HepG2 (cell line): ENCODE measurements at regions not wholly inside any gene's neighbourhood (a gene's known extent, or its start where the extent isn't known, plus 50 kb on each side); places are given as distances from the start of the nearest gene placed in this dataset.

ENCODE experiments used
- ATAC-seq: fragments of 200-7000 bp; cut with Tn5 transposase; 3 replicates; pipeline ENCODE4 v1.9.1; 2020; ENCODE audit warnings: mild to moderate bottlenecking, moderate library complexity
- BruUV-seq: library from RNA; stranded (reverse); fragments of 400-500 nt; replicated peaks from 2 replicates; lab custom pipeline; 2021; lab: Mats Ljungman, UMichigan
- CTCF ChIA-PET: fragments of 300-600 bp; formaldehyde crosslinking; extraction: SDS; loops from one replicate; lab custom pipeline; 2021; ENCODE audit warnings: low total read pairs, inconsistent platforms, low intra/inter-chr PET ratio; lab: Yijun Ruan, JAX
- POLR2A ChIA-PET: fragments of 350-600 bp; sonication (Branson Sonifier 250); formaldehyde crosslinking; loops from one replicate; lab custom pipeline; 2020; ENCODE audit warnings: antibody characterized with exemption, inconsistent platforms; lab: Yijun Ruan, JAX
- DNase-seq: peaks from one replicate; pipeline ENCODE4 v3.0.0-alpha.2; 2015; ENCODE audit warnings: low spot score
- FAIRE-seq: peaks from 3 replicates; lab custom pipeline; 2011; peaks lifted over from hg19 to GRCh38; lab: Jason Lieb, UNC
- H2AFZ ChIP-seq: one replicate; pipeline ENCODE4 v1.6.1; 2011; ENCODE audit warnings: low read length, inconsistent platforms
- H3K27ac ChIP-seq: fragments of 300-600 bp; 3 replicates; pipeline ENCODE4 v1.8.0; 2011; ENCODE audit warnings: mixed run types, mild to moderate bottlenecking, mixed read lengths, low read length, inconsistent platforms; ENCODE audit not compliant: insufficient read depth; ENCODE audit errors: extremely low read length
- H3K27me3 ChIP-seq, 2 experiments: fragments of 200-600 bp in 1 of 2; 2 replicates in 1 of 2; 3 replicates in 1 of 2; pipeline versions ENCODE4 v1.6.0 to v1.8.0; 2011; ENCODE audit warnings: low read length in 2 of 2, mild to moderate bottlenecking in 2 of 2, moderate library complexity in 2 of 2, inconsistent platforms in 1 of 2; ENCODE audit not compliant: insufficient read depth in 2 of 2, control insufficient read depth in 1 of 2
- H3K36me3 ChIP-seq, 2 experiments: fragments of 200-600 bp in 1 of 2; replicated peaks in 1 of 2; 2 replicates in 1 of 2; 3 replicates in 1 of 2; pipeline versions ENCODE4 v1.5.1 to v1.8.0; 2011; ENCODE audit warnings: low read length in 2 of 2, inconsistent platforms in 1 of 2; ENCODE audit not compliant: insufficient read depth in 2 of 2, control insufficient read depth in 1 of 2
- H3K4me1 ChIP-seq: 2 replicates; pipeline ENCODE4 v1.5.1; 2012; ENCODE audit warnings: low read length, inconsistent platforms; ENCODE audit not compliant: insufficient read depth
- H3K4me2 ChIP-seq: 2 replicates; pipeline ENCODE4 v1.6.0; 2011; ENCODE audit warnings: low read depth, low read length, inconsistent platforms
- H3K4me3 ChIP-seq, 3 experiments: fragments of 200-600 bp in 1 of 3; sonication (generic), shearing (Covaris generic) in 1 of 3; replicated peaks in 1 of 3; 2 replicates each; pipeline ENCODE4 v1.5.1; 2011 to 2016; ENCODE audit warnings: low read length in 3 of 3, inconsistent platforms in 2 of 3, low read depth in 2 of 3, mild to moderate bottlenecking in 2 of 3, control low read depth in 1 of 3, mixed read lengths in 1 of 3; ENCODE audit not compliant: insufficient read depth in 1 of 3
- H3K79me2 ChIP-seq: one replicate; pipeline ENCODE4 v1.6.1; 2011; ENCODE audit warnings: low read length, inconsistent platforms; ENCODE audit not compliant: insufficient read depth
- H3K9ac ChIP-seq: 2 replicates; pipeline ENCODE4 v1.6.0; 2011; ENCODE audit warnings: mild to moderate bottlenecking, low read depth, low read length, inconsistent platforms; ENCODE audit not compliant: insufficient read depth
- H3K9me3 ChIP-seq: 2 replicates; pipeline ENCODE4 v1.5.1; 2012; ENCODE audit warnings: mild to moderate bottlenecking, low read length
- H4K20me1 ChIP-seq: 2 replicates; pipeline ENCODE4 v1.6.0; 2011; ENCODE audit warnings: inconsistent platforms, mild to moderate bottlenecking, low read length, moderate library complexity; ENCODE audit not compliant: insufficient read depth
- AGO2 ChIP-seq: fragments of 200-400 bp; formaldehyde crosslinking; optimal IDR thresholded peaks from 2 replicates; pipeline ENCODE3; 2017; ENCODE audit warnings: mild to moderate bottlenecking, low read depth, low read length, moderate library complexity
- HIVEP1 ChIP-seq: sonication (generic); formaldehyde crosslinking; IDR thresholded peaks from 2 replicates; pipeline ENCODE4 v1.4.0; 2020; ENCODE audit warnings: mild to moderate bottlenecking, missing genetic modification reagents
- MAFF ChIP-seq: IDR thresholded peaks from 2 replicates; pipeline ENCODE4 v1.6.1; 2011; ENCODE audit warnings: low read depth, low read length, improper control_type of control experiment
- MAFK ChIP-seq, 2 experiments: IDR thresholded peaks in 1 of 2; conservative IDR thresholded peaks in 1 of 2; 2 replicates each; pipeline ENCODE4 v1.6.1; 2011; ENCODE audit warnings: improper control_type of control experiment in 2 of 2, low read length in 2 of 2
- ZNF121 ChIP-seq: sonication (generic); formaldehyde crosslinking; IDR thresholded peaks from 2 replicates; pipeline ENCODE4 v1.5.0; 2020; ENCODE audit warnings: mild to moderate bottlenecking, missing genetic modification reagents
- ZNF124 ChIP-seq: sonication (generic); formaldehyde crosslinking; IDR thresholded peaks from 2 replicates; pipeline ENCODE4 v1.4.0; 2020; ENCODE audit warnings: missing genetic modification reagents
- ZNF326 ChIP-seq: sonication (generic); formaldehyde crosslinking; IDR thresholded peaks from 2 replicates; pipeline ENCODE4 v1.4.0; 2020; ENCODE audit warnings: missing genetic modification reagents, borderline replicate concordance
- WGBS: methylation state at CpG from one replicate; pipeline ENCODE4 v1.1.6; 2017; ENCODE audit warnings: low lambda C conversion rate; 5-methylcytosine and 5-hydroxymethylcytosine counted together
- in situ Hi-C: cut with HindIII; loops from 2 replicates; pipeline ENCODE4 v1.10.0; 2017; ENCODE audit warnings: low pct_unique_long_range_greater_than_20kb; ENCODE audit not compliant: extremely low pct_ligation_motif_present
- intact Hi-C: fragments of 100-400 bp; cut with micrococcal nuclease; formaldehyde crosslinking; loops from one replicate; pipeline ENCODE4 v1.10.0; 2022; ENCODE audit not compliant: unreplicated experiment
- TF ChIP-seq, protein P1 (sequence below): sonication (generic); formaldehyde crosslinking; IDR thresholded peaks from 2 replicates; pipeline ENCODE4 v1.5.0; 2020; ENCODE audit warnings: mild to moderate bottlenecking, missing genetic modification reagents
- TF ChIP-seq, protein P2 (sequence below): IDR thresholded peaks from 2 replicates; pipeline ENCODE4 v1.6.1; 2016; ENCODE audit warnings: low read depth, missing genetic modification reagents, missing compliant biosample characterization
- TF ChIP-seq, protein P3 (sequence below): sonication (generic); formaldehyde crosslinking; IDR thresholded peaks from 2 replicates; pipeline ENCODE4 v1.5.1; 2020; ENCODE audit warnings: mild to moderate bottlenecking, moderate library complexity, missing genetic modification reagents

DNA sequence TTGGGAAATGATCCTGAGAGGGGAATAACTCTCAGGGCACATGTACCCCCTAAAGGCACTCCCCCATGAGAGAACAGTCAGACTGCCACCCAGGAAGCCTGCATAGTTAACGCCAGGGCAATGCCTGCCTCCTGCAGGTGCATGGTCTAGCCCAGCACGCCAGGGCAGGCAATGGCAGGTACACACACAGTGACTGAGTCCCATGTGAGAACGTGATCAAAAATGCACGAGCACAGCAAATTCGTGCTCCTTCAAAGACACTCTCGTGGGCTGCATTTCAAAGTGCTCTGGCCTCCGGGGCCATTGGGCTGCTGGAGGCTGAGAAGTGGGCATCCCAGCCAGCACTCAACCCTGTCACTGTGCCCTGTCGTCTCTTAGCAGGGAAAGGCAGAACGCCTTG lies 79.7 kb downstream of the SHANK2 start:
- DNase-seq, result no peak
- H3K9me3 ChIP-seq, result peaks cover 8% of the 10 kb centered on the region; the same call in 1 of the 2 replicates
- CTCF ChIA-PET, result no interaction called here
- H3K4me3 ChIP-seq, result no peak overlapping the region
- no peak overlapping the region for H2AFZ ChIP-seq
- no peak for FAIRE-seq
- BruUV-seq, result no TSS peak
- peaks cover 52% of the 10 kb centered on the region for H3K79me2 ChIP-seq
- intact Hi-C loops, result no loop called here
- TF ChIP-seq MAFK (conservative IDR thresholded peaks at IDR 0.05 in 1 of 2, IDR thresholded peaks at IDR 0.05 in 1 of 2; ENCODE audit: low read length in 2 of 2), result peak; percentile 60 to 61; a peak in 3 of 4 replicates
- peak; percentile 20; the same call in 1 of the 2 replicates for TF ChIP-seq MAFF
- TF ChIP-seq, protein P1, sequence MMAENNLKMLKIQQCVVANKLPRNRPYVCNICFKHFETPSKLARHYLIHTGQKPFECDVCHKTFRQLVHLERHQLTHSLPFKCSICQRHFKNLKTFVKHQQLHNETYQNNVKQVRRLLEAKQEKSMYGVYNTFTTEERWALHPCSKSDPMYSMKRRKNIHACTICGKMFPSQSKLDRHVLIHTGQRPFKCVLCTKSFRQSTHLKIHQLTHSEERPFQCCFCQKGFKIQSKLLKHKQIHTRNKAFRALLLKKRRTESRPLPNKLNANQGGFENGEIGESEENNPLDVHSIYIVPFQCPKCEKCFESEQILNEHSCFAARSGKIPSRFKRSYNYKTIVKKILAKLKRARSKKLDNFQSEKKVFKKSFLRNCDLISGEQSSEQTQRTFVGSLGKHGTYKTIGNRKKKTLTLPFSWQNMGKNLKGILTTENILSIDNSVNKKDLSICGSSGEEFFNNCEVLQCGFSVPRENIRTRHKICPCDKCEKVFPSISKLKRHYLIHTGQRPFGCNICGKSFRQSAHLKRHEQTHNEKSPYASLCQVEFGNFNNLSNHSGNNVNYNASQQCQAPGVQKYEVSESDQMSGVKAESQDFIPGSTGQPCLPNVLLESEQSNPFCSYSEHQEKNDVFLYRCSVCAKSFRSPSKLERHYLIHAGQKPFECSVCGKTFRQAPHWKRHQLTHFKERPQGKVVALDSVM, result no peak
- TF ChIP-seq, all 625 proteins: peak for 2
- peaks cover 35% of the 10 kb centered on the region; the same call in 1 of the 2 replicates for H4K20me1 ChIP-seq
- H3K27me3 ChIP-seq, result no peaks in the 10 kb centered on the region
- no peaks in the 10 kb centered on the region for H3K4me1 ChIP-seq
- in situ Hi-C loops, result no loop called here
- peaks cover 16 to 29% of the 10 kb centered on the region in 2 experiments; a peak in 4 of 5 replicates for H3K36me3 ChIP-seq
- WGBS, result 93% methylated on average over 8 of the region's 9 CpGs
- no peak overlapping the region for H3K4me2 ChIP-seq
- no peak overlapping the region for H3K9ac ChIP-seq
- H3K27ac ChIP-seq, result no peak overlapping the region
- POLR2A ChIA-PET, result no interaction called here
- no peak for ATAC-seq

DNA sequence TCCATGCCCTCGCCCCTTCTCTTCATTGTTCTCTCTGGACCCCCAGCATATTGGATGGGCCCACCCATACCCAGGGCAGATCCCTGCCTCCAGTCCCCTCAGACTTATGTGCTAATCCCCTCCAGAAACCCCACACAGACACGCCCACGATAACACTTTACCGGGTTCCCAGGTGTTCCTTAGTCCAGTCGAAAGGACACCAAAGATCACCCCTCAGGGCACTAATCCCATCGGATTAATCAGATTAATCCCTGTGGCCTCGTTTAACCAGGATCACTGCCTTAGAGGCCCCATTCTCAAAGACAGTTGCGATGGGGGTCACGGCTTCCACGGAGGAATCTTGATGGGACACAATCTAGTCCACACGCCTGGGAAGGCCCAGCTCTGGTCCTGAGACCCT lies 80.8 kb downstream of the SHANK2 start:
- POLR2A ChIA-PET, result no interaction called here
- FAIRE-seq (no peak), ATAC-seq (no peak), DNase-seq (no peak)
- Histone ChIP-seq H4K20me1 (peaks cover 32% of the 10 kb centered on the region; the same call in 1 of the 2 replicates), H3K4me3 (no peak overlapping the region), H3K9me3 (no peaks in the 10 kb centered on the region), H2AFZ (no peak overlapping the region), H3K4me2 (no peak overlapping the region), H3K36me3 (peaks cover 16 to 29% of the 10 kb centered on the region in 2 experiments; a peak in 4 of 5 replicates), H3K27me3 (no peaks in the 10 kb centered on the region), H3K27ac (no peak overlapping the region), H3K79me2 (peaks cover 41% of the 10 kb centered on the region), H3K4me1 (no peaks in the 10 kb centered on the region), H3K9ac (no peak overlapping the region)
- WGBS, result 100% methylated on average over 10 of the region's 11 CpGs
- intact Hi-C loops (no loop called here), in situ Hi-C loops (no loop called here)
- no TSS peak for BruUV-seq
- CTCF ChIA-PET, result no interaction called here
- TF ChIP-seq ZNF121 (CRISPR knock-in tag) (no peak), ZNF124 (no peak), ZNF326 (CRISPR knock-in tag) (no peak), AGO2 (no peak), HIVEP1 (CRISPR knock-in tag) (no peak)
- TF ChIP-seq, protein P2, sequence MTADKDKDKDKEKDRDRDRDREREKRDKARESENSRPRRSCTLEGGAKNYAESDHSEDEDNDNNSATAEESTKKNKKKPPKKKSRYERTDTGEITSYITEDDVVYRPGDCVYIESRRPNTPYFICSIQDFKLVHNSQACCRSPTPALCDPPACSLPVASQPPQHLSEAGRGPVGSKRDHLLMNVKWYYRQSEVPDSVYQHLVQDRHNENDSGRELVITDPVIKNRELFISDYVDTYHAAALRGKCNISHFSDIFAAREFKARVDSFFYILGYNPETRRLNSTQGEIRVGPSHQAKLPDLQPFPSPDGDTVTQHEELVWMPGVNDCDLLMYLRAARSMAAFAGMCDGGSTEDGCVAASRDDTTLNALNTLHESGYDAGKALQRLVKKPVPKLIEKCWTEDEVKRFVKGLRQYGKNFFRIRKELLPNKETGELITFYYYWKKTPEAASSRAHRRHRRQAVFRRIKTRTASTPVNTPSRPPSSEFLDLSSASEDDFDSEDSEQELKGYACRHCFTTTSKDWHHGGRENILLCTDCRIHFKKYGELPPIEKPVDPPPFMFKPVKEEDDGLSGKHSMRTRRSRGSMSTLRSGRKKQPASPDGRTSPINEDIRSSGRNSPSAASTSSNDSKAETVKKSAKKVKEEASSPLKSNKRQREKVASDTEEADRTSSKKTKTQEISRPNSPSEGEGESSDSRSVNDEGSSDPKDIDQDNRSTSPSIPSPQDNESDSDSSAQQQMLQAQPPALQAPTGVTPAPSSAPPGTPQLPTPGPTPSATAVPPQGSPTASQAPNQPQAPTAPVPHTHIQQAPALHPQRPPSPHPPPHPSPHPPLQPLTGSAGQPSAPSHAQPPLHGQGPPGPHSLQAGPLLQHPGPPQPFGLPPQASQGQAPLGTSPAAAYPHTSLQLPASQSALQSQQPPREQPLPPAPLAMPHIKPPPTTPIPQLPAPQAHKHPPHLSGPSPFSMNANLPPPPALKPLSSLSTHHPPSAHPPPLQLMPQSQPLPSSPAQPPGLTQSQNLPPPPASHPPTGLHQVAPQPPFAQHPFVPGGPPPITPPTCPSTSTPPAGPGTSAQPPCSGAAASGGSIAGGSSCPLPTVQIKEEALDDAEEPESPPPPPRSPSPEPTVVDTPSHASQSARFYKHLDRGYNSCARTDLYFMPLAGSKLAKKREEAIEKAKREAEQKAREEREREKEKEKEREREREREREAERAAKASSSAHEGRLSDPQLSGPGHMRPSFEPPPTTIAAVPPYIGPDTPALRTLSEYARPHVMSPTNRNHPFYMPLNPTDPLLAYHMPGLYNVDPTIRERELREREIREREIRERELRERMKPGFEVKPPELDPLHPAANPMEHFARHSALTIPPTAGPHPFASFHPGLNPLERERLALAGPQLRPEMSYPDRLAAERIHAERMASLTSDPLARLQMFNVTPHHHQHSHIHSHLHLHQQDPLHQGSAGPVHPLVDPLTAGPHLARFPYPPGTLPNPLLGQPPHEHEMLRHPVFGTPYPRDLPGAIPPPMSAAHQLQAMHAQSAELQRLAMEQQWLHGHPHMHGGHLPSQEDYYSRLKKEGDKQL, result no peak
- TF ChIP-seq, protein P3, sequence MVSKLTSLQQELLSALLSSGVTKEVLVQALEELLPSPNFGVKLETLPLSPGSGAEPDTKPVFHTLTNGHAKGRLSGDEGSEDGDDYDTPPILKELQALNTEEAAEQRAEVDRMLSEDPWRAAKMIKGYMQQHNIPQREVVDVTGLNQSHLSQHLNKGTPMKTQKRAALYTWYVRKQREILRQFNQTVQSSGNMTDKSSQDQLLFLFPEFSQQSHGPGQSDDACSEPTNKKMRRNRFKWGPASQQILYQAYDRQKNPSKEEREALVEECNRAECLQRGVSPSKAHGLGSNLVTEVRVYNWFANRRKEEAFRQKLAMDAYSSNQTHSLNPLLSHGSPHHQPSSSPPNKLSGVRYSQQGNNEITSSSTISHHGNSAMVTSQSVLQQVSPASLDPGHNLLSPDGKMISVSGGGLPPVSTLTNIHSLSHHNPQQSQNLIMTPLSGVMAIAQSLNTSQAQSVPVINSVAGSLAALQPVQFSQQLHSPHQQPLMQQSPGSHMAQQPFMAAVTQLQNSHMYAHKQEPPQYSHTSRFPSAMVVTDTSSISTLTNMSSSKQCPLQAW (CRISPR knock-in tag), result no peak
